ENCODE measurements at regions not wholly inside any gene's neighbourhood (a gene's known extent, or its start where the extent isn't known, plus 50 kb on each side); places are given as distances from the start of the nearest gene placed in this dataset.

GRCh38 chr9:31471010-31471409 is 913.4 kb upstream of the ACO1 start (continued):
- TF ChIP-seq KDM1A (IDR thresholded peaks at IDR 0.05; ENCODE audit: borderline replicate concordance, low read length) = no peak
- no peak for TF ChIP-seq SIN3A (conservative IDR thresholded peaks at IDR 0.05 in 1 of 2, IDR thresholded peaks at IDR 0.05 in 1 of 2; ENCODE audit: low read depth in 1 of 2, low read length in 2 of 2)
- no peak for TF ChIP-seq PHF8 (conservative IDR thresholded peaks at IDR 0.05; ENCODE audit: low read depth, low read length)
- TF ChIP-seq TAF1 (IDR thresholded peaks at IDR 0.05; ENCODE audit: low read depth, low read length) = no peak
- TF ChIP-seq TAF7 (optimal IDR thresholded peaks at IDR 0.05; ENCODE audit: borderline replicate concordance, low read depth, low read length) = no peak
